ENCODE measurements at regions not wholly inside any gene's neighbourhood (a gene's known extent, or its start where the extent isn't known, plus 50 kb on each side); places are given as distances from the start of the nearest gene placed in this dataset.

DNA sequence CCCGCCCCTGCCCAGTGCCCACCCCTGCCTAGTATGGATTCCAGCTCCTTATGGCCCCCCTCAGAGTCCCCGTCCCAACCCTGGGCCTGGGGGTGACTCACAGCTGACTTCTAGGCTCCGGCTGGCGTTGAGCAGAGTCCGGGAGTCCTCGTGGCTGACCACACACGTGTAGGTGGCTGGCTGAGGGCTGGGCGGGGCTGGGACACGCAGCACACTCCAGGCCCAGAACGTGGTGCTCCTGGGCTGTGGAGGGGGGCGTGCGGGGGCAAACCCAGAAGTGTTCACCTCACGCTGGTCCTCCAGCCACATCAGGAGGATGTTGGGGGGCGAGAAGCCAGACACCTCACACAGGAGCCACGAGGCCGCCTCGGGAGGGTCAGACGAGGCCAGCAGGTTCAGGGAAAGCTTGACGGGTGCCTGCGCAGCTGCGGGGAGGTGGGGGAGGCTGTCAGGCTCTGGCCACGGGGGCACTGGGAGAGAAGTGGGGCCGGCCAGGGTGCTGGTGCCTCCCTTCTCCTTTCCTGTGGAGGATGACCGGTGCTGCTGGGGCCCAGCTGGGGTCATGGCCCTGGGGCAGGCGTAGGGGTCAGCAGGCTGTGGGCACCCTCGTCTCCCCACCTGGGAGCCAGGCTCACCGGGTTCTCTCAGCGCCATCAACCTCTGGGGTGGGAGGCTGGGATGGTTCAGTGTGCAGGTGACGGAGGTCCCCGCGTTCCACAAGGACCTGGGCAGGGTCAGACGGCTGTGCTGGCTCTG, 314.1 kb downstream of the TMEM121 start (continued):
- no peak for TF ChIP-seq ZNF552 (CRISPR knock-in tag; IDR thresholded peaks at IDR 0.05; ENCODE audit: borderline replicate concordance)
- TF ChIP-seq SMYD3 (CRISPR knock-in tag; IDR thresholded peaks at IDR 0.05), result no peak
- TF ChIP-seq RXRB (CRISPR knock-in tag; IDR thresholded peaks at IDR 0.05; ENCODE audit: borderline replicate concordance), result no peak
- no peak for TF ChIP-seq ZSCAN9 (CRISPR knock-in tag; IDR thresholded peaks at IDR 0.05; ENCODE audit: borderline replicate concordance)
- TF ChIP-seq KDM5B (CRISPR knock-in tag; IDR thresholded peaks at IDR 0.05; ENCODE audit: borderline replicate concordance), result no peak
- TF ChIP-seq ZNF703 (CRISPR knock-in tag; IDR thresholded peaks at IDR 0.05; ENCODE audit: borderline replicate concordance), result no peak
- TF ChIP-seq, protein P1, sequence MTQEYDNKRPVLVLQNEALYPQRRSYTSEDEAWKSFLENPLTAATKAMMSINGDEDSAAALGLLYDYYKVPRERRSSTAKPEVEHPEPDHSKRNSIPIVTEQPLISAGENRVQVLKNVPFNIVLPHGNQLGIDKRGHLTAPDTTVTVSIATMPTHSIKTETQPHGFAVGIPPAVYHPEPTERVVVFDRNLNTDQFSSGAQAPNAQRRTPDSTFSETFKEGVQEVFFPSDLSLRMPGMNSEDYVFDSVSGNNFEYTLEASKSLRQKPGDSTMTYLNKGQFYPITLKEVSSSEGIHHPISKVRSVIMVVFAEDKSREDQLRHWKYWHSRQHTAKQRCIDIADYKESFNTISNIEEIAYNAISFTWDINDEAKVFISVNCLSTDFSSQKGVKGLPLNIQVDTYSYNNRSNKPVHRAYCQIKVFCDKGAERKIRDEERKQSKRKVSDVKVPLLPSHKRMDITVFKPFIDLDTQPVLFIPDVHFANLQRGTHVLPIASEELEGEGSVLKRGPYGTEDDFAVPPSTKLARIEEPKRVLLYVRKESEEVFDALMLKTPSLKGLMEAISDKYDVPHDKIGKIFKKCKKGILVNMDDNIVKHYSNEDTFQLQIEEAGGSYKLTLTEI (CRISPR knock-in tag; conservative IDR thresholded peaks at IDR 0.05), result no peak
- no peak for TF ChIP-seq MAZ (IDR thresholded peaks at IDR 0.05; ENCODE audit: borderline replicate concordance, low read depth, low read length)
- TF ChIP-seq MAZ (CRISPR knock-in tag; IDR thresholded peaks at IDR 0.05; ENCODE audit: low read depth), result no peak
- no peak for TF ChIP-seq PAF1 (CRISPR knock-in tag; IDR thresholded peaks at IDR 0.05)

Data from HepG2 (cell line).